Spleen (tissue), 11 donors: ENCODE measurements at regions not wholly inside any gene's neighbourhood (a gene's known extent, or its start where the extent isn't known, plus 50 kb on each side); places are given as distances from the start of the nearest gene placed in this dataset.

Source experiments
- DNase-seq: peaks from one replicate; pipeline ENCODE4 v3.0.0-alpha.2; 2020
- H3K27ac ChIP-seq, 8 donors: fragments of 200-600 bp; sonication (generic) in 7 of 8; 1 replicate in 4 of 8; 2 replicates in 4 of 8; pipeline versions ENCODE4 v1.5.0 to v1.8.0; 2016 to 2021; ENCODE audit warnings: inconsistent platforms in 4 of 8, mild to moderate bottlenecking in 4 of 8, moderate library complexity in 1 of 8
- H3K27me3 ChIP-seq, 7 donors: fragments of 200-600 bp; sonication (generic) in 6 of 7; replicated peaks in 1 of 7; 1 replicate in 4 of 7; 2 replicates in 3 of 7; pipeline versions ENCODE4 v1.5.0 to v1.8.0; 2016 to 2021; ENCODE audit warnings: inconsistent platforms in 3 of 7, mild to moderate bottlenecking in 1 of 7
- H3K36me3 ChIP-seq, 6 donors: fragments of 200-600 bp; sonication (generic) in 5 of 6; 1 replicate in 4 of 6; 2 replicates in 2 of 6; pipeline versions ENCODE4 v1.5.0 to v1.8.0; 2016 to 2021; ENCODE audit warnings: inconsistent platforms in 2 of 6
- H3K4me1 ChIP-seq, 6 donors: fragments of 200-600 bp; sonication (generic) in 5 of 6; 1 replicate in 3 of 6; 2 replicates in 3 of 6; pipeline versions ENCODE4 v1.5.0 to v1.8.0; 2016 to 2021; ENCODE audit warnings: inconsistent platforms in 3 of 6
- H3K4me3 ChIP-seq, 8 donors: fragments of 200-600 bp; sonication (generic) in 7 of 8; 1 replicate in 4 of 8; 2 replicates in 4 of 8; pipeline versions ENCODE4 v1.5.0 to v1.8.0; 2016 to 2021; ENCODE audit warnings: inconsistent platforms in 4 of 8, mild to moderate bottlenecking in 4 of 8, moderate library complexity in 2 of 8
- H3K9me3 ChIP-seq, 8 donors: fragments of 200-600 bp; sonication (generic) in 7 of 8; 1 replicate in 4 of 8; 2 replicates in 4 of 8; pipeline versions ENCODE4 v1.5.0 to v1.8.0; 2016 to 2021; ENCODE audit warnings: inconsistent platforms in 4 of 8
- CTCF ChIP-seq, 11 experiments: fragments of 200-600 bp in 7 of 11; fragments of 450-650 bp in 4 of 11; sonication (generic) in 4 of 11; IDR thresholded peaks in 8 of 11; conservative IDR thresholded peaks in 3 of 11; 1 replicate in 7 of 11; 2 replicates in 4 of 11; pipeline versions ENCODE4 v1.4.0 to v1.8.0; 2016 to 2021; ENCODE audit warnings: antibody characterized with exemption in 11 of 11, inconsistent platforms in 4 of 11, mild to moderate bottlenecking in 1 of 11
- POLR2A ChIP-seq, 3 donors: fragments of 450-650 bp; IDR thresholded peaks; one replicate each; pipeline ENCODE4 v1.5.1; 2017; ENCODE audit warnings: antibody characterized with exemption in 3 of 3, mild to moderate bottlenecking in 1 of 3
- POLR2AphosphoS5 ChIP-seq, 3 donors: sonication (generic); formaldehyde crosslinking; IDR thresholded peaks; one replicate each; pipeline ENCODE4 v1.5.1; 2017; ENCODE audit warnings: antibody characterized with exemption in 3 of 3
- WGBS, 5 donors: extraction: QIAGEN DNeasy Blood & Tissue Kit in 3 of 5; methylation state at CpG; one replicate each; pipeline versions ENCODE4 v1.1.5 to v1.1.7; 2013 to 2018; 5-methylcytosine and 5-hydroxymethylcytosine counted together
- intact Hi-C: fragments of 100-400 bp; cut with DNase I; formaldehyde crosslinking; loops from one replicate; pipeline ENCODE4 v1.15.0; 2023; ENCODE audit warnings: low total_unique reads
- donor health status: healthy with polysubstance abuse.
- donor health status: DM: no; HTN: no; CAD: no; lungs with moderate emphysema.
- donor health status: DM: no; HTN: no; CAD: no.
- donor health status: Bipolar disorder and iron deficiency.
- donor health status: healthy.
- donor health status: DM: no; HTN: no; CAD: no.
- donor health status: DM: yes; HTN: yes; CAD: no.

- DNase-seq, result peak; percentile 63
- no peaks in the 10 kb centered on the region for H3K36me3 ChIP-seq
- peaks cover 0 to 3% (median 0%) of the 10 kb centered on the region in 8 donors for H3K9me3 ChIP-seq
- no peak overlapping the region for H3K27ac ChIP-seq
- WGBS, 5 donors, result 82 to 92% (median 84%) methylated on average over 18 of the region's 18 CpGs
- TF ChIP-seq CTCF (IDR thresholded peaks at IDR 0.05 in 8 of 11, conservative IDR thresholded peaks at IDR 0.05 in 3 of 11) (no peak), POLR2A (IDR thresholded peaks at IDR 0.05) (no peak), POLR2AphosphoS5 (IDR thresholded peaks at IDR 0.05) (no peak)
- no peaks in the 10 kb centered on the region for H3K4me1 ChIP-seq
- peaks cover 0 to 10% (median 0%) of the 10 kb centered on the region in 7 donors for H3K27me3 ChIP-seq
- intact Hi-C loops, result no loop called here
- H3K4me3 ChIP-seq, result no peak overlapping the region
Measured at GRCh38 chr14:101197595-101198397, 294.3 kb upstream of the RTL1 start.

- Histone ChIP-seq H3K9me3 (peaks cover 0 to 10% (median 6%) of the 10 kb centered on the region in 8 donors), H3K4me1 (no peaks in the 10 kb centered on the region)
- intact Hi-C loops, result no loop called here
Measured at GRCh38 chr14:101198398-101199027, 295.0 kb upstream of the RTL1 start.

GRCh38 chr14:101199028-101199770 is 295.7 kb upstream of the RTL1 start:
- TF ChIP-seq POLR2A (IDR thresholded peaks at IDR 0.05) (no peak), CTCF (IDR thresholded peaks at IDR 0.05 in 8 of 11, conservative IDR thresholded peaks at IDR 0.05 in 3 of 11) (no peak), POLR2AphosphoS5 (IDR thresholded peaks at IDR 0.05) (no peak)
- intact Hi-C loops, result no loop called here
- H3K27me3 ChIP-seq, result peaks cover 0 to 10% (median 0%) of the 10 kb centered on the region in 7 donors
- no peak overlapping the region for H3K27ac ChIP-seq
- H3K4me1 ChIP-seq, result no peaks in the 10 kb centered on the region
- 82 to 90% (median 83%) methylated on average over 15 to 17 of the region's 17 CpGs for WGBS, 5 donors
- H3K9me3 ChIP-seq, result peaks cover 0 to 17% (median 10%) of the 10 kb centered on the region in 8 donors
- no peak overlapping the region for H3K4me3 ChIP-seq
- peak; percentile 51 for DNase-seq
- no peaks in the 10 kb centered on the region for H3K36me3 ChIP-seq

More at GRCh38 chr14:101198398-101199027, 295.0 kb upstream of the RTL1 start:
- Histone ChIP-seq H3K27me3 (peaks cover 0 to 10% (median 0%) of the 10 kb centered on the region in 7 donors), H3K27ac (no peak overlapping the region), H3K36me3 (no peaks in the 10 kb centered on the region), H3K4me3 (no peak overlapping the region)
- DNase-seq, result peak; percentile 63
- WGBS, 5 donors, result 85 to 93% (median 86%) methylated on average over 13 to 16 of the region's 16 CpGs
- no peak for TF ChIP-seq CTCF (IDR thresholded peaks at IDR 0.05 in 8 of 11, conservative IDR thresholded peaks at IDR 0.05 in 3 of 11)
- no peak for TF ChIP-seq POLR2AphosphoS5 (IDR thresholded peaks at IDR 0.05)
- no peak for TF ChIP-seq POLR2A (IDR thresholded peaks at IDR 0.05)
